B cell (primary cell): ENCODE measurements at regions not wholly inside any gene's neighbourhood (a gene's known extent, or its start where the extent isn't known, plus 50 kb on each side); places are given as distances from the start of the nearest gene placed in this dataset.

Source experiments
- ATAC-seq: fragments of 200-7000 bp; cut with Tn5 transposase; one replicate; pipeline ENCODE4 v1.10.0; 2021; ENCODE audit warnings: low read depth, mild to moderate bottlenecking, moderate number of reproducible peaks, moderate library complexity
- CTCF ChIA-PET: fragments of 350-600 bp; sonication (Branson Sonifier 250); formaldehyde crosslinking; loops from one replicate; lab custom pipeline; 2021; ENCODE audit warnings: antibody characterized with exemption, inconsistent platforms; lab: Charles Lee
- POLR2A ChIA-PET: fragments of 350-600 bp; sonication (Branson Sonifier 250); formaldehyde crosslinking; loops from one replicate; lab custom pipeline; 2021; ENCODE audit warnings: antibody characterized with exemption; lab: Charles Lee
- DNase-seq: peaks from one replicate; pipeline ENCODE4 v3.0.0; 2013
- H2AFZ ChIP-seq: 2 replicates; pipeline ENCODE4 v1.6.1; 2012; ENCODE audit warnings: mild to moderate bottlenecking, low read depth, low read length; ENCODE audit not compliant: insufficient read depth, poor library complexity, severe bottlenecking
- H3K27ac ChIP-seq, 2 donors: 1 replicate in 1 of 2; 2 replicates in 1 of 2; pipeline ENCODE4 v1.5.1; 2012 to 2013; ENCODE audit warnings: low read length in 2 of 2, mild to moderate bottlenecking in 2 of 2, moderate library complexity in 1 of 2
- H3K27me3 ChIP-seq, 4 experiments: fragments of 200-600 bp in 1 of 4; sonication (generic) in 1 of 4; replicated peaks in 1 of 4; 1 replicate in 2 of 4; 2 replicates in 2 of 4; pipeline versions ENCODE4 v1.6.1 to v1.7.0; 2013 to 2016; ENCODE audit warnings: low read length in 3 of 4, mild to moderate bottlenecking in 2 of 4, mixed read lengths in 1 of 4, moderate library complexity in 1 of 4; ENCODE audit not compliant: insufficient read depth in 4 of 4, control insufficient read depth in 3 of 4; ENCODE audit errors: control extremely low read depth in 1 of 4
- H3K36me3 ChIP-seq, 2 experiments: replicated peaks in 1 of 2; 1 replicate in 1 of 2; 2 replicates in 1 of 2; pipeline versions ENCODE4 v1.6.1 to v1.7.1; 2013; ENCODE audit warnings: low read length in 1 of 2; ENCODE audit not compliant: insufficient read depth in 2 of 2, control insufficient read depth in 1 of 2; ENCODE audit errors: control extremely low read depth in 1 of 2, extremely low read depth in 1 of 2
- H3K4me1 ChIP-seq, 2 donors: fragments of 200-600 bp in 1 of 2; sonication (generic) in 1 of 2; 1 replicate in 1 of 2; 2 replicates in 1 of 2; pipeline versions ENCODE4 v1.5.1 to v1.6.1; 2013 to 2017; ENCODE audit warnings: low read length in 2 of 2; ENCODE audit not compliant: control insufficient read depth in 2 of 2, insufficient read depth in 2 of 2
- H3K4me2 ChIP-seq: replicated peaks from 2 replicates; pipeline ENCODE3; 2012; ENCODE audit warnings: mild to moderate bottlenecking, low read depth, low read length; ENCODE audit not compliant: poor library complexity, severe bottlenecking
- H3K4me3 ChIP-seq, 5 experiments: fragments of 200-600 bp in 1 of 5; sonication (generic) in 1 of 5; 1 replicate in 3 of 5; 2 replicates in 2 of 5; pipeline versions ENCODE4 v1.5.1 to v1.7.0; 2011 to 2016; ENCODE audit warnings: low read length in 4 of 5, mild to moderate bottlenecking in 4 of 5, low read depth in 2 of 5, control low read depth in 1 of 5, moderate library complexity in 1 of 5; ENCODE audit not compliant: insufficient read depth in 1 of 5; ENCODE audit errors: control extremely low read depth in 1 of 5, extremely low read depth in 1 of 5
- H3K79me2 ChIP-seq: fragments of 200-600 bp; sonication (generic); one replicate; pipeline ENCODE4 v1.6.0; 2016; ENCODE audit warnings: low read length; ENCODE audit not compliant: control insufficient read depth, insufficient read depth
- H3K9ac ChIP-seq: fragments of 200-600 bp; sonication (generic); 2 replicates; pipeline ENCODE4 v1.6.1; 2017; ENCODE audit warnings: mild to moderate bottlenecking, low read length, moderate library complexity
- H3K9me3 ChIP-seq, 3 donors: one replicate each; pipeline versions ENCODE4 v1.6.1 to v1.7.1; 2013; ENCODE audit warnings: low read length in 2 of 3; ENCODE audit not compliant: control insufficient read depth in 2 of 3, insufficient read depth in 1 of 3; ENCODE audit errors: control extremely low read depth in 1 of 3
- H4K20me1 ChIP-seq: 2 replicates; pipeline ENCODE4 v1.6.0; 2012; ENCODE audit warnings: mild to moderate bottlenecking, low read length; ENCODE audit not compliant: insufficient read depth, control insufficient read depth, poor library complexity, severe bottlenecking
- H3K27ac Mint-ChIP-seq: one replicate; pipeline ENCODE4 v1.8.0; 2021; ENCODE audit warnings: mixed read lengths
- H3K27me3 Mint-ChIP-seq: one replicate; pipeline ENCODE4 v1.8.0; 2021; ENCODE audit warnings: mixed read lengths
- H3K4me1 Mint-ChIP-seq: one replicate; pipeline ENCODE4 v1.8.0; 2021; ENCODE audit warnings: mixed read lengths
- H3K4me3 Mint-ChIP-seq: one replicate; pipeline ENCODE4 v1.8.0; 2021; ENCODE audit warnings: mixed read lengths
- H3K9me3 Mint-ChIP-seq: one replicate; pipeline ENCODE4 v1.8.0; 2022; ENCODE audit warnings: mixed read lengths; ENCODE audit not compliant: insufficient read depth
- CTCF ChIP-seq: fragments of 200-600 bp; IDR thresholded peaks from one replicate; pipeline ENCODE4 v1.8.0; 2022; ENCODE audit warnings: antibody characterized with exemption, mild to moderate bottlenecking
- EZH2 ChIP-seq: IDR thresholded peaks from 2 replicates; pipeline ENCODE4 v1.6.1; 2012; ENCODE audit warnings: borderline replicate concordance, low read depth, mild to moderate bottlenecking, moderate library complexity, low read length; ENCODE audit not compliant: insufficient read depth, poor library complexity, severe bottlenecking
- WGBS: methylation state at CpG from one replicate; pipeline ENCODE4 v1.1.5; 2013; ENCODE audit warnings: missing lambda C conversion rate; ENCODE audit not compliant: insufficient coverage; 5-methylcytosine and 5-hydroxymethylcytosine counted together
- intact Hi-C: fragments of 100-400 bp; cut with micrococcal nuclease; formaldehyde crosslinking; loops from one replicate; pipeline ENCODE4 v1.10.0; 2022

GRCh38 chr1:38121231-38121680, 74.7 kb upstream of the POU3F1 start:
- Histone ChIP-seq H3K9ac (no peak overlapping the region), H3K27ac (no peak overlapping the region), H3K4me1 (no peaks in the 10 kb centered on the region), H3K36me3 (no peaks in the 10 kb centered on the region), H3K79me2 (no peaks in the 10 kb centered on the region), H2AFZ (no peak overlapping the region), H4K20me1 (no peaks in the 10 kb centered on the region), H3K4me3 (no peak overlapping the region), H3K27me3 (no peaks in the 10 kb centered on the region), H3K4me2 (no peak overlapping the region), H3K9me3 (no peaks in the 10 kb centered on the region)
- Mint-ChIP-seq H3K4me1 (no peaks in the 10 kb centered on the region), H3K27ac (no peak overlapping the region), H3K9me3 (no peaks in the 10 kb centered on the region), H3K27me3 (no peaks in the 10 kb centered on the region), H3K4me3 (no peak overlapping the region)
- DNase-seq = no peak
- WGBS = 84% methylated on average over 14 of the region's 14 CpGs
- TF ChIP-seq CTCF (no peak), EZH2 (no peak)
- intact Hi-C loops = no loop called here
- ChIA-PET POLR2A (no interaction called here), CTCF (no interaction called here)
- no peak for ATAC-seq

- Mint-ChIP-seq H3K9me3 (no peaks in the 10 kb centered on the region), H3K27ac (no peak overlapping the region), H3K27me3 (no peaks in the 10 kb centered on the region), H3K4me3 (no peak overlapping the region), H3K4me1 (no peaks in the 10 kb centered on the region)
- Histone ChIP-seq H3K4me2 (no peak overlapping the region), H4K20me1 (no peaks in the 10 kb centered on the region), H2AFZ (no peak overlapping the region), H3K79me2 (no peaks in the 10 kb centered on the region), H3K27ac (no peak overlapping the region), H3K9me3 (no peaks in the 10 kb centered on the region), H3K27me3 (no peaks in the 10 kb centered on the region), H3K36me3 (no peaks in the 10 kb centered on the region), H3K9ac (no peak overlapping the region), H3K4me3 (no peak overlapping the region), H3K4me1 (no peaks in the 10 kb centered on the region)
- intact Hi-C loops = no loop called here
- TF ChIP-seq CTCF (no peak), EZH2 (no peak)
- POLR2A ChIA-PET = no interaction called here
- 97% methylated on average over 5 of the region's 5 CpGs for WGBS
- CTCF ChIA-PET = no interaction called here
- ATAC-seq (no peak), DNase-seq (no peak)
Measured at GRCh38 chr1:38120552-38121230, 74.1 kb upstream of the POU3F1 start.
